Cardiac muscle cell (in vitro differentiated cells and primary cell): ENCODE measurements at regions not wholly inside any gene's neighbourhood (a gene's known extent, or its start where the extent isn't known, plus 50 kb on each side); places are given as distances from the start of the nearest gene placed in this dataset.

Experiments used
- DNase-seq, 2 donors: peaks; one replicate each; pipeline versions ENCODE4 v3.0.0 to v3.0.0-alpha.2; 2010 to 2017; ENCODE audit warnings: low read depth in 1 of 2, low spot score in 1 of 2
- H3K27ac ChIP-seq: fragments of 200-600 bp; sonication (generic); 2 replicates; pipeline ENCODE4 v1.5.1; 2016
- H3K27me3 ChIP-seq: fragments of 200-600 bp; sonication (generic); 2 replicates; pipeline ENCODE4 v1.6.0; 2016; ENCODE audit warnings: control low read depth
- H3K36me3 ChIP-seq: fragments of 200-600 bp; sonication (generic); 2 replicates; pipeline ENCODE4 v1.5.1; 2016; ENCODE audit warnings: control low read depth
- H3K4me1 ChIP-seq: fragments of 200-600 bp; sonication (generic); 2 replicates; pipeline ENCODE4 v1.8.1; 2017; ENCODE audit warnings: low read depth, mild to moderate bottlenecking, mixed run types
- H3K4me3 ChIP-seq: fragments of 200-600 bp; sonication (generic); 2 replicates; pipeline ENCODE4 v1.5.1; 2016; ENCODE audit warnings: mild to moderate bottlenecking
- H3K9me3 ChIP-seq: fragments of 200-600 bp; sonication (generic); 2 replicates; pipeline ENCODE4 v1.5.1; 2017; ENCODE audit warnings: low read depth, mild to moderate bottlenecking, control low read depth
- TF ChIP-seq, protein P1 (sequence below): IDR thresholded peaks from 2 replicates; pipeline ENCODE4 v1.5.1; 2012; ENCODE audit warnings: low read depth, mild to moderate bottlenecking, low read length

DNA sequence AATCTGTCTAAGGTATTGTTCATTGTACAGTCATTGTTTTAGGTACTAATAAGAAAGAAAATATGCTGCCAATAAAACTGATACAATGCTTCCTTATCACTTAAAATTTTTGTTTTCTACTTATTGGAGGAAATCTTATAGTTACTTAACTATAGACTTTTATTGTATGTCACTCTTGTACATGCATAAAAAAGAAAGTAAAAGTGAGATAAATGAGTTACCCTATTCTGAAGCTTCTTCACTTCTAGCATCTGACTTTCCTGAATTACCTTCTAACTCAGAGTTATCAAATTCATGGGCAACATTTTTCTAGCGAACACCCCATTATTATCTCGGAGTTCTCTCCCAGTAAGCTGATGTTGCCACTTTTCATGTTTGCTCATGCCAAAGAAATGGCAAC is 504.9 kb downstream of the SH2D4B start:
- no peaks in the 10 kb centered on the region for H3K27me3 ChIP-seq
- TF ChIP-seq, protein P1, sequence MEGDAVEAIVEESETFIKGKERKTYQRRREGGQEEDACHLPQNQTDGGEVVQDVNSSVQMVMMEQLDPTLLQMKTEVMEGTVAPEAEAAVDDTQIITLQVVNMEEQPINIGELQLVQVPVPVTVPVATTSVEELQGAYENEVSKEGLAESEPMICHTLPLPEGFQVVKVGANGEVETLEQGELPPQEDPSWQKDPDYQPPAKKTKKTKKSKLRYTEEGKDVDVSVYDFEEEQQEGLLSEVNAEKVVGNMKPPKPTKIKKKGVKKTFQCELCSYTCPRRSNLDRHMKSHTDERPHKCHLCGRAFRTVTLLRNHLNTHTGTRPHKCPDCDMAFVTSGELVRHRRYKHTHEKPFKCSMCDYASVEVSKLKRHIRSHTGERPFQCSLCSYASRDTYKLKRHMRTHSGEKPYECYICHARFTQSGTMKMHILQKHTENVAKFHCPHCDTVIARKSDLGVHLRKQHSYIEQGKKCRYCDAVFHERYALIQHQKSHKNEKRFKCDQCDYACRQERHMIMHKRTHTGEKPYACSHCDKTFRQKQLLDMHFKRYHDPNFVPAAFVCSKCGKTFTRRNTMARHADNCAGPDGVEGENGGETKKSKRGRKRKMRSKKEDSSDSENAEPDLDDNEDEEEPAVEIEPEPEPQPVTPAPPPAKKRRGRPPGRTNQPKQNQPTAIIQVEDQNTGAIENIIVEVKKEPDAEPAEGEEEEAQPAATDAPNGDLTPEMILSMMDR, result no peak
- no peak overlapping the region for H3K4me3 ChIP-seq

GRCh38 chr10:81065474-81065873 is 527.8 kb downstream of the SH2D4B start:
- Histone ChIP-seq H3K4me1 (no peaks in the 10 kb centered on the region), H3K27ac (no peak overlapping the region), H3K9me3 (no peaks in the 10 kb centered on the region), H3K27me3 (no peaks in the 10 kb centered on the region), H3K4me3 (no peak overlapping the region), H3K36me3 (no peaks in the 10 kb centered on the region)
- TF ChIP-seq, protein P1, result no peak
- DNase-seq, result no peak

More for the DNA sequence above, 504.9 kb downstream of the SH2D4B start:
- Histone ChIP-seq H3K36me3 (no peaks in the 10 kb centered on the region), H3K27ac (no peak overlapping the region), H3K4me1 (no peaks in the 10 kb centered on the region), H3K9me3 (no peaks in the 10 kb centered on the region)
- DNase-seq, result no peak

GRCh38 chr10:81068460-81068859 is 530.8 kb downstream of the SH2D4B start:
- no peak for DNase-seq
- Histone ChIP-seq H3K36me3 (no peaks in the 10 kb centered on the region), H3K9me3 (no peaks in the 10 kb centered on the region), H3K4me1 (no peaks in the 10 kb centered on the region), H3K27me3 (no peaks in the 10 kb centered on the region), H3K27ac (no peak overlapping the region), H3K4me3 (no peak overlapping the region)
- TF ChIP-seq, protein P1, result no peak

DNA sequence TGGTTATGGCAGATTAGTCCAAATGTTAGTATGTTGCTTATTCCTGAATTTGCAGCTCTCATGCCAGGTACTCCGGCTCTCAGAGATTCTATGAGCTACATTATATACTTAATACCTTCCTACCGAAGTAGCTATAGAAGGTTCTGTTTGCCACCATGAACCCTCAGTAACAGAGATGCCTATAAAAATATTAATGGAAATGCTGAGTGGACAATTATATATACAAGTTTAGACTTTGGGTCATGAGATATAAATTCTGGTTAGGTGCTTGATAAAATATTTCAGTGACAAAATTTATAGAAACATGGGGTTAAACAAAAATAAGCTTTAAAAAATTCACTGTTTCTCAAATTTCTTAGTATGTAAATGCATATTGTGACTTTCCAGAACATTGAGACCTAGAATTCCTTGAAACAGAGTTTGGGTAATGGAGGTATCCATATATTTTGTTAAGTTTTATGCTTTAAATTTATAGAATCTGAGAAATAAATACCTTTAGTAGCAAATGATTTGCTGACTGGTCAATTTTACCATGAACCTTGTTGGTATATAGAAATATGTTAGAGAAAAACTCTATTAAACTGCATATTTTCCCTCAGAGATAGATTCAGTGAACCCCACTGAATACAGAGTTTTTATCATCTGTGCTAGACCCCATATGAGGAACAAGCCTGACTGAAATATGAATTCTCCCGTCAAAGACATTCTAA is 533.5 kb downstream of the SH2D4B start:
- H3K27ac ChIP-seq, result no peak overlapping the region
- no peaks in the 10 kb centered on the region for H3K9me3 ChIP-seq
- DNase-seq, result no peak
- TF ChIP-seq, protein P1, result no peak
- no peaks in the 10 kb centered on the region for H3K36me3 ChIP-seq
- H3K4me1 ChIP-seq, result no peaks in the 10 kb centered on the region
- H3K4me3 ChIP-seq, result no peak overlapping the region
- H3K27me3 ChIP-seq, result no peaks in the 10 kb centered on the region

DNA sequence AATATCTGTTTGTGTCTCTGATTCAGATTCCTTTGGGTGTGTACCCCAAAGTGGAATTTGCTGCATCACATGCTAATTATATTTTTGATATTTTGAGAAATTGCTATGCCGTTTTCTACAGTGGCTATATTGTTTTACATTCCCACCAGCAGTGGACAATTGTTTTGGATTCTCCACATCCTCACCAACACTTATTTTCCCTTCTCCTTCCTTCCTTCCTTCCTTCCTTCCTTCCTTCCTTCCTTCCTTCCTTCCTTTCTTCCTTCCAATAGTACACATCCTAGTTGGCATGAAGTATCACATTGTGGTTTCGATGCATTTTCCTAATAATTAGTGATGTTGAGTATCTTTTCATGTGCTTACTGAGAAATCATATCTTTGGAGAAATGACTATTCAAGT is 535.5 kb downstream of the SH2D4B start:
- Histone ChIP-seq H3K4me3 (no peak overlapping the region), H3K27me3 (no peaks in the 10 kb centered on the region), H3K9me3 (no peaks in the 10 kb centered on the region), H3K4me1 (no peaks in the 10 kb centered on the region), H3K27ac (no peak overlapping the region), H3K36me3 (no peaks in the 10 kb centered on the region)
- no peak for DNase-seq
- TF ChIP-seq, protein P1, result no peak
